G401 (cell line): ENCODE measurements at regions not wholly inside any gene's neighbourhood (a gene's known extent, or its start where the extent isn't known, plus 50 kb on each side); places are given as distances from the start of the nearest gene placed in this dataset.
"Not testable (repeated sequence)": the region's sequence is repeated elsewhere in the genome, so short reads cannot be mapped to it uniquely, and the experiment has no call there.

Source experiments
- DNase-seq: peaks from one replicate; pipeline ENCODE4 v3.0.0-alpha.2; 2015; ENCODE audit warnings: low spot score
- in situ Hi-C: cut with HindIII; loops from 2 replicates; pipeline ENCODE4 v1.10.0; 2016; ENCODE audit warnings: low sequenced_read_pairs, mixed read lengths

DNA sequence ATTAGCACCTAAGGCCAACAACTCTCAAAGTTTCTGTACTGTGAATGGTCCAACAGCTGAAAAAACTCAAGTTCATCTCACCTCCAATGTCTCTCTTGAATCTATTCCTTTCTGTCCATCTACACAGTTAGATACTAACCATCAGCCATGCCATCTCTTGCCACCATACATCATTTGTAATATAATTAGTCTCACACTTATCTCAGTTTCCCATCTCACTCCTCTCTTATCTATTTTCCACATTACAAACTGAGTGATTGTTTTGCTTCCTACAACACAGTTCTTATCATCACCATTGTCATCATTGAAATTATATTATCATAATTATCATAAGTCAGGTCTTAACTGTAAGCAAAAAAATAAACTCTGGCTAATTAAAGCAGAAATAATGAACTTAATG is 393.9 kb downstream of the PRELID2 start:
- in situ Hi-C loops = no loop called here
- DNase-seq = no peak

- DNase-seq = no peak
- in situ Hi-C loops = no loop called here
Measured at GRCh38 chr5:145437627-145438026, 397.5 kb downstream of the PRELID2 start.

DNA sequence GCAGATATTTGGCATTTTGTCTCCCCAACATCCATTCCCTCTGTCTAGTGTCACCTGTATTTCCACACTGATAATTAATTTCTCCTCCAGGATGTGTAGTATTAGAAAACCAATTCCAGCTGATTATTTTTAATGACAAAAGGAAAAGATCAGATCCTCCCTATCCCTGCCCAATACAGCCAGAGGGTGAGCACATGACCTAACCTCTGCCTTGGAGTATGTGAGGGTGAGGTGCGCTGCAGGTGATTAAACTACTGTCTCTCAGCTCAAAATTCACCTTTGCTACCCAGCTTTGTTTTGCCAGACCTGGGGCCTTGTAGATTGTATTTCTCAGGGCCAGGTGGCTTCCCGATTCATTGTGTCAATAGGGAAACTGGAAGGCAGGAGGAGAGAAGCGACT is 402.1 kb downstream of the PRELID2 start:
- in situ Hi-C loops = no loop called here
- no peak for DNase-seq

- DNase-seq = no peak
- in situ Hi-C loops = no loop called here
Measured at GRCh38 chr5:145429170-145429569, 406.0 kb downstream of the PRELID2 start.

- DNase-seq = no peak
- in situ Hi-C loops = no loop called here
Measured at GRCh38 chr5:145408048-145408341, 427.1 kb downstream of the PRELID2 start.

- in situ Hi-C loops = no loop called here
- no peak for DNase-seq
Measured at GRCh38 chr5:145407300-145408047, 427.7 kb downstream of the PRELID2 start.

DNA sequence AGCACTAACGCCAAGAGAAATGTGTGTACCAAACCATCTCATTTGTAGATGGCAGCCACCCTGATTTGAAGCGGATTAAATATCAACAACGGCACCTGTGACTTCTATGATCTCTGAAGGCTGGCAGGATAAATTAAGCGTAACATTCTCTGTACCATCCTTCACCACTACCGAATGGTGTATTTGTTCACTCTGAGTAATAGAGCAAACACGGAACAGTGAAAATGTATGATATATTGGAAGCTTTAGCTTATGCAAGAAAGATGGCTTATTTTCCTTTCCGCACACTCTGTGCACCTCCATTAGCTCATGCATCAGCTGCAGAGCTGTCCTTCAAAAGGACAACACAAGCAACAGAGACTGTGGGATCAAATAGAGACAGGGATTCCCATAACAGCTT is 431.1 kb downstream of the PRELID2 start:
- no peak for DNase-seq
- in situ Hi-C loops = no loop called here

DNA sequence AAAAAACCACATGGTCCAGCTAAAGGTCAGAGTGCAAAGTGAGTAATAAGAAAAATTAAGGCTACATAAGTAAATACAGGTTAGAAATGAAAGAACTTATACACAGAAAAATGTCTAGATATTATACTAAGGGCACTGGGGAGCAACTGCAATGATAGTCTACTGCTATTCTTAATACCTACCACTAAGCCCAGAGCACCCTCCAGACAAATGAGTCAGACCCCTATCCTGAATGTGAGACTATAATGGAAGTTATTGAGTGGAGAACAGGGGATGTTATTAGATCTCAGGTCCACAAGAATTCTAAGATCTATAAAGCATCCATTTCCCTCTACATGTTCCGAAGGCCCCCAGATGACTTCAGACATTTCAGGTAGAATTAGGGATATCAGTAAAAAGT is 438.3 kb downstream of the PRELID2 start:
- no peak for DNase-seq
- in situ Hi-C loops = no loop called here

DNA sequence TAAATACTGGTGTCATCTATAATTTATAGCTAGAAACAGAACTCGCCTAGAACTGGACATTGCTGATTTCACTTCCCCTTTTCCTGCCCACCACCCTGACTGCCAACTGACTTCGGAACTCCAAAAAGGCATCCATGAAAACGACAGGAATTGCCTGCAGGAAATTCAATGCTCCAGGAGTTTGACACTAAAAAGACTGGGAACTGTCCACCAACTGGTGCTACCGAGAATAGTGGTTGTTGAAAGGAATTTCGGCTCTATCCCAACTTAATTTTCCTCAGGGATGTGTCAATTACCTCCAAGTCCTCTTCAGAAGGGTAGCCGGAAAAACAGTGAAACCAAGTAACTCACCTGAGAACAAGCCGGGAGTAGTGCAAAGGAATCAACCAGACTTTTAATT is 440.0 kb downstream of the PRELID2 start:
- DNase-seq, in situ Hi-C loops: not testable (repeated sequence)

DNA sequence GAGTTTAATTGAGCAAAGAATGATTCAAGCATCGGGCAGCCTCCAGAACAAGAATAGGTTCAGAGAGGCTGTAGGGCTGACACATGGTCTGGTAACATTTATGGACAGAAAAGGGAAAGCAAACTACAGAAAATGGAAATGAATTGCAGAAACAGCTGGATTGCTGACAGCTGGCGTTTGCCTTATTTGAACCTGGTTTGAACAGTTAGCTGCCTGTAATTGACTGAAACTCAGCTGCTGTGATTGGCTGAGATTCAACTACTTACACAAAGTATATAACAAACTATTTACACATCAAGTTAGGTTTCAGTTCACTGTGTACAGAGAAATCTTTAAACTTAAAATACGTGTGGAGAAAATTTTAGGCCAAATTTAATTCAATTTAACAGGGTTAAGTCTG is 441.7 kb downstream of the PRELID2 start:
- DNase-seq = no peak
- in situ Hi-C loops = no loop called here

- DNase-seq = no peak
- in situ Hi-C loops = no loop called here
Measured at GRCh38 chr5:145389047-145389446, 446.1 kb downstream of the PRELID2 start.

GRCh38 chr5:145385276-145385675 is 449.9 kb downstream of the PRELID2 start:
- in situ Hi-C loops = no loop called here

GRCh38 chr5:145378226-145378625 is 456.9 kb downstream of the PRELID2 start:
- in situ Hi-C loops = no loop called here
- DNase-seq = no peak

More at GRCh38 chr5:145385276-145385675, 449.9 kb downstream of the PRELID2 start:
- DNase-seq = no peak

DNA sequence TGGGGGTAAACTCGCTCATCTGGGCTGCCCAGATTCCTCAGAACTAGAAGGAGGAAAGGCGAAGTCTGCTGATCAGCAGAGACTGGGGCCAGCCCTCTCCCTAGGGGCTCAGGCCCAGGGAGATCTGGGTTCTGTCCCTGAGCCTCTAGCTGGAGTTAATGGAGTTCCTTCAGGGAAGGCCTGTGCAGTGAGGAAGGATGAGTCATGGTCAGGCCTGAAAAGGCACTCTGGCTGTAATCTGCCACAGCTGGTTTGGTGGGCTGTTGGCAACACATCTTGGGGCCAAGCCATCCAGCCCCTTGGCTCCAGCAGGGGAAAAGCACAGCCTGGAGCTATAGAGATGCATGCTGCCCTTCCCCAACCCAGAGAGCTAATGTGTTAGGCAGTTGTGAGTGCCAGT is 459.6 kb downstream of the PRELID2 start:
- DNase-seq = no peak
- in situ Hi-C loops = no loop called here

GRCh38 chr5:145365464-145365863 is 469.7 kb downstream of the PRELID2 start:
- in situ Hi-C loops = no loop called here
- no peak for DNase-seq

- no peak for DNase-seq
- in situ Hi-C loops = no loop called here
Measured at GRCh38 chr5:145362266-145362665, 472.9 kb downstream of the PRELID2 start.

DNA sequence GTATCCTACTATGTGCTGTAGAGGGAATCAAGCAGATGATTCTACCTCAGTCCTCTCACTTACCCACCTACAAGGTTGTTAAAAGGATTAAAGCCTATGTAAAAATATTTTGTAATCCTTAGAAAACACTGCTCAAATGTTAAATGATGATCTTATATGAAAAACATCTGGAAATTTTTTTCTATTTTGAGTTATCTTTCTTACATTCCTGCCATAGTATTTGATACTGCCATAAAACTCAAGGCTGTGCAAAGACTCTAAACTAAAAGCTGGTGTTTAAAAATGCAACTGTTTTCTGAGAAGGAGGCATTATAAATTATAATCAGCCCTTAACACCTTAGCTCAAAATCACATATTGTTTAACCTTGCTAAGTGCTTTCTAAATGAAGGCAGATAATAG is 474.2 kb downstream of the PRELID2 start:
- DNase-seq = no peak
- in situ Hi-C loops = no loop called here

GRCh38 chr5:145350513-145350912 is 484.6 kb downstream of the PRELID2 start:
- in situ Hi-C loops = no loop called here
- DNase-seq = no peak

DNA sequence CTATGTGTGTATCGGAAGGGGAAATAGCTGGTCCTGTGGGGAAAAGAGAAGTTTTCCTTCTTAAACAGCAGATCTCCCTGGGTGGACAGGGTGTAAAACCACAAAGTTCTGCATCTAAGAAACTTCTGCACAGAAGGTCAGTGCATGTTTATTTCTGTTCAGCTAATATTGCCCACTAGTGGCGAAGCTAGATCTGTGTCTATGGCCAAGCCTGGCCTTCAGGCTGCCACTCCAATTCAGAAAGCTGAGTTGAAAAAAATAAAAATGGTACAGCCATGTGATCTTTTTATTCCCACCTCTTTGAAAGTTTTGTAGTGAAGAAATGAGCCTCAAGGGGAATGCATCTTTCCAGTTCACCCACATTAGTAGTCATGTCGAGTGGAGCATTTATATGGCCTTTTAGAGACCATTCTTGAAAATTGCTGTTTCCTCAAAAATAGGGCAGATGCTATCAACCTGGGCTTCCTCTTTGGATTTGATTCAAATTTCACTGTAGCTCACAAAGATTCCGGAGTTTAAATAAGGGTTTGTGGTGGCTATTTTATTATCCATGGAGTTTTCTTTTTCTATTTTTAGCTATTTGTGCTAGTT is 488.0 kb downstream of the PRELID2 start:
- no peak for DNase-seq
- in situ Hi-C loops = no loop called here

GRCh38 chr5:145345511-145346287 is 489.4 kb downstream of the PRELID2 start:
- DNase-seq = no peak
- in situ Hi-C loops = no loop called here

DNA sequence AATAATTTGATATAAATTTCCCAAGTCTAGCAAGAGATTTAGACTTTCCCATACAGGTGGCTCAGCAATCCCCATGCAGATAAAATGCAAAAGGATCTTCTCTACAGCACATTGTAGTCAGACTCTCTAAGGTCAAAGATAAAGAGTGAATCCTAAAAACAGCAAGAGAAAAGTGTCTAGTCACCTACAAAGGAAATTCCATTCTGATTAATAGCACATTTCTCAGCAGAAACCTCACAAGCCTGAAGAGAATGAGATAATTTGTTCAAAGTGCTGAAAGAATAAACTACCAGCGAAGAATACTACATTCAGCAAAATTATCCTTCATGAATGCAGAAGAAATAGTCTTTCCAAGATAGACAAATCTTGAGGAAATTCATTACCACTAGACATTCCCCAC is 493.3 kb downstream of the PRELID2 start:
- DNase-seq = no peak
- in situ Hi-C loops = no loop called here
